OCI-LY7 (cell line): ENCODE measurements at regions not wholly inside any gene's neighbourhood (a gene's known extent, or its start where the extent isn't known, plus 50 kb on each side); places are given as distances from the start of the nearest gene placed in this dataset.

Source experiments
- BruUV-seq: library from RNA; stranded (reverse); fragments of 400-500 nt; replicated peaks from 2 replicates; lab custom pipeline; 2021; lab: Mats Ljungman, UMichigan
- CTCF ChIA-PET: fragments of 300-600 bp; sonication (Branson Sonifier 250); formaldehyde crosslinking; loops from one replicate; lab custom pipeline; 2022; ENCODE audit warnings: antibody characterized with exemption; ENCODE audit not compliant: unreplicated experiment; lab: Charles Lee
- POLR2A ChIA-PET: fragments of 300-600 bp; sonication (Branson Sonifier 250); formaldehyde crosslinking; loops from one replicate; lab custom pipeline; 2022; ENCODE audit warnings: antibody characterized with exemption; lab: Charles Lee
- DNase-seq: peaks from one replicate; pipeline ENCODE4 v3.0.0-alpha.2; 2015; ENCODE audit warnings: low spot score
- H2AFZ ChIP-seq: fragments of 200-600 bp; sonication (generic), shearing (Covaris generic); 2 replicates; pipeline ENCODE4 v1.6.1; 2014; ENCODE audit warnings: mild to moderate bottlenecking, antibody characterized with exemption, low read length, moderate library complexity
- H3K27ac ChIP-seq: fragments of 200-600 bp; sonication (generic); 2 replicates; pipeline ENCODE4 v1.5.1; 2014; ENCODE audit warnings: mixed run types, low read depth, mild to moderate bottlenecking, moderate library complexity, low read length, inconsistent platforms; ENCODE audit not compliant: poor library complexity, severe bottlenecking
- H3K36me3 ChIP-seq: fragments of 200-600 bp; sonication (generic); 2 replicates; pipeline ENCODE4 v1.6.1; 2014; ENCODE audit warnings: mild to moderate bottlenecking, antibody characterized with exemption, low read length, moderate library complexity, mixed read lengths; ENCODE audit not compliant: insufficient read depth
- H3K4me1 ChIP-seq: fragments of 200-600 bp; sonication (generic); 2 replicates; pipeline ENCODE4 v1.5.1; 2014; ENCODE audit warnings: mild to moderate bottlenecking, low read length; ENCODE audit not compliant: insufficient read depth, poor library complexity, severe bottlenecking
- H3K4me2 ChIP-seq: fragments of 200-600 bp; sonication (generic); 2 replicates; pipeline ENCODE4 v1.6.1; 2014; ENCODE audit warnings: mild to moderate bottlenecking, low read length
- H3K4me3 ChIP-seq: fragments of 200-600 bp; sonication (generic); 2 replicates; pipeline ENCODE4 v1.5.1; 2014; ENCODE audit warnings: mild to moderate bottlenecking, low read depth, low read length; ENCODE audit not compliant: poor library complexity, severe bottlenecking
- H3K79me2 ChIP-seq: fragments of 200-600 bp; sonication (generic); 2 replicates; pipeline ENCODE4 v1.6.1; 2016; ENCODE audit warnings: low read depth, mild to moderate bottlenecking, low read length, moderate library complexity, mixed read lengths; ENCODE audit not compliant: insufficient read depth
- H3K9me2 ChIP-seq: fragments of 200-600 bp; sonication (generic); 2 replicates; pipeline ENCODE4 v1.6.1; 2016; ENCODE audit warnings: mild to moderate bottlenecking, low read length, mixed read lengths; ENCODE audit not compliant: insufficient read depth
- H3K9me3 ChIP-seq: fragments of 200-600 bp; sonication (generic); 2 replicates; pipeline ENCODE4 v1.6.1; 2014; ENCODE audit warnings: mild to moderate bottlenecking, mixed run types, low read length, mixed read lengths
- H4K20me1 ChIP-seq: fragments of 200-600 bp; sonication (generic); 2 replicates; pipeline ENCODE4 v1.6.1; 2014; ENCODE audit warnings: mild to moderate bottlenecking, antibody characterized with exemption, low read length, moderate library complexity, mixed read lengths; ENCODE audit not compliant: insufficient read depth
- CTCF ChIP-seq: fragments of 200-600 bp; sonication (generic); conservative IDR thresholded peaks from 2 replicates; pipeline ENCODE4 v1.5.1; 2014; ENCODE audit warnings: mild to moderate bottlenecking, antibody characterized with exemption, low read length, moderate library complexity, mixed read lengths
- EZH2phosphoT487 ChIP-seq: fragments of 200-600 bp; sonication (generic); IDR thresholded peaks from 2 replicates; pipeline ENCODE4 v1.6.1; 2018; ENCODE audit warnings: low read depth, borderline replicate concordance, mild to moderate bottlenecking, mixed run types, antibody characterized with exemption, low read length, moderate library complexity, mixed read lengths
- intact Hi-C: fragments of 100-400 bp; cut with micrococcal nuclease; formaldehyde crosslinking; loops from one replicate; pipeline ENCODE4 v1.10.0; 2022; ENCODE audit not compliant: unreplicated experiment

DNA sequence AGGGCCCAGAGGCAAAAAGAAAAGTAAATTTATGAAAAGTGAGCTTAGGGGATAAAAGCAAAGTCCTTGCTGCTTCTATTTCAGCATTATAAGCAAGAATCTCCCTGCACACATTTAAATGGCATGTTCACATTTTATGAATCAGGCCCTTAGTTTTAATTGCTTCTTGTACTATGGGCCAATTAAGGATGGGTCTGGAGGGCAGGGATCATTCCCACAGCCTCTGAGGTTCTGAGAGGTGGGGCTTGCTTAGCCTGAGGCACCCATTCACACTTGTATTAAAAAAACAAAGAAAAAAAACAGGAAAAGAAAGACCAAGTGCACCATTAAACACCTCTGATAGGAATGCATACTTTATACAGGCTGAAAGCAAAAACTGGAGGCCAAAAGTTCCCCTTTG lies 565.1 kb downstream of the BCL11A start:
- ChIA-PET CTCF (no interaction called here), POLR2A (no interaction called here)
- H3K36me3 ChIP-seq, result no peaks in the 10 kb centered on the region

DNA sequence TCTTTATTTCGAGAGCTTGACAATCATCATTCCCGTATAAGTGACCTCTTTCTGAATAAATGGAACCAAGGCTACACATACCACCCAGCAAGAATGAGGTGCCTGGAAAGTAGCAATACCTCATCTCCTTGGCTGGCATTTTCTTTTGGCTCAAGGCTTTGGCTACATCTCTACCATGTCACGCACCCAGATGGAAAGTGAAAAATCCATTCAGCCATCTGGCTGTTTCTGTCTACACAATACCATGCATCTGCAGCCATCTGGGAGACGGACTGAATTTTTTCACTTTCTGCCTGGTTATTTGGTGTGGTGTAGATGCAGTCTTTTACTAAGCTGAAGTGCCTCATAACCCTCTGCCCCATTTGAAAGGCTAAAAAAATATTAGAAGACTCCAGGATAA lies 566.9 kb downstream of the BCL11A start:
- Histone ChIP-seq H3K79me2 (no peaks in the 10 kb centered on the region), H4K20me1 (no peaks in the 10 kb centered on the region), H3K27ac (no peak overlapping the region), H3K4me1 (no peaks in the 10 kb centered on the region), H3K36me3 (no peaks in the 10 kb centered on the region), H2AFZ (no peak overlapping the region), H3K9me2 (no peaks in the 10 kb centered on the region), H3K9me3 (no peaks in the 10 kb centered on the region), H3K4me2 (no peak overlapping the region), H3K4me3 (no peak overlapping the region)
- DNase-seq, result no peak
- TF ChIP-seq EZH2phosphoT487 (no peak), CTCF (no peak)
- ChIA-PET POLR2A (no interaction called here), CTCF (no interaction called here)
- no TSS peak for BruUV-seq
- intact Hi-C loops, result no loop called here

More for the DNA sequence above, 565.1 kb downstream of the BCL11A start:
- no peak for DNase-seq
- H3K9me2 ChIP-seq, result no peaks in the 10 kb centered on the region
- no peak overlapping the region for H3K4me2 ChIP-seq
- no TSS peak for BruUV-seq
- H3K4me3 ChIP-seq, result no peak overlapping the region
- H3K4me1 ChIP-seq, result no peaks in the 10 kb centered on the region
- no peaks in the 10 kb centered on the region for H3K79me2 ChIP-seq
- H2AFZ ChIP-seq, result no peak overlapping the region
- H3K27ac ChIP-seq, result no peak overlapping the region
- no peaks in the 10 kb centered on the region for H3K9me3 ChIP-seq
- no peak for TF ChIP-seq EZH2phosphoT487
- TF ChIP-seq CTCF, result no peak
- H4K20me1 ChIP-seq, result no peaks in the 10 kb centered on the region
- intact Hi-C loops, result no loop called here

- TF ChIP-seq CTCF, result no peak
- TF ChIP-seq EZH2phosphoT487, result no peak
- Histone ChIP-seq H3K4me2 (no peak overlapping the region), H3K9me3 (no peaks in the 10 kb centered on the region), H3K4me3 (no peak overlapping the region), H3K9me2 (no peaks in the 10 kb centered on the region), H4K20me1 (no peaks in the 10 kb centered on the region), H3K36me3 (no peaks in the 10 kb centered on the region), H3K27ac (no peak overlapping the region), H3K4me1 (no peaks in the 10 kb centered on the region), H3K79me2 (no peaks in the 10 kb centered on the region), H2AFZ (no peak overlapping the region)
- no peak for DNase-seq
- POLR2A ChIA-PET, result no interaction called here
- CTCF ChIA-PET, result no interaction called here
- intact Hi-C loops, result no loop called here
- BruUV-seq, result no TSS peak
These were observed 567.5 kb downstream of the BCL11A start for GRCh38 chr2:59985923-59986322.
